Omental fat pad (tissue), 3 donors: ENCODE measurements at regions not wholly inside any gene's neighbourhood (a gene's known extent, or its start where the extent isn't known, plus 50 kb on each side); places are given as distances from the start of the nearest gene placed in this dataset.

Source experiments
- ATAC-seq: fragments of 150-250 bp; one replicate; pipeline ENCODE4 v1.9.1; 2016; ENCODE audit warnings: mild to moderate bottlenecking, moderate library complexity; ENCODE audit not compliant: low FRiP score
- DNase-seq: peaks from one replicate; pipeline ENCODE4 v3.0.0-alpha.2; 2019; ENCODE audit warnings: low spot score
- TF ChIP-seq, protein P1 (sequence below), 3 donors: fragments of 450-650 bp; IDR thresholded peaks; one replicate each; pipeline ENCODE4 v1.5.1; 2016 to 2017; ENCODE audit warnings: antibody characterized with exemption in 3 of 3, mild to moderate bottlenecking in 3 of 3, moderate library complexity in 2 of 3

GRCh38 chr2:199100326-199101110, 357.2 kb downstream of the SATB2 start:
- DNase-seq (no peak), ATAC-seq (no peak)
- TF ChIP-seq, protein P1, sequence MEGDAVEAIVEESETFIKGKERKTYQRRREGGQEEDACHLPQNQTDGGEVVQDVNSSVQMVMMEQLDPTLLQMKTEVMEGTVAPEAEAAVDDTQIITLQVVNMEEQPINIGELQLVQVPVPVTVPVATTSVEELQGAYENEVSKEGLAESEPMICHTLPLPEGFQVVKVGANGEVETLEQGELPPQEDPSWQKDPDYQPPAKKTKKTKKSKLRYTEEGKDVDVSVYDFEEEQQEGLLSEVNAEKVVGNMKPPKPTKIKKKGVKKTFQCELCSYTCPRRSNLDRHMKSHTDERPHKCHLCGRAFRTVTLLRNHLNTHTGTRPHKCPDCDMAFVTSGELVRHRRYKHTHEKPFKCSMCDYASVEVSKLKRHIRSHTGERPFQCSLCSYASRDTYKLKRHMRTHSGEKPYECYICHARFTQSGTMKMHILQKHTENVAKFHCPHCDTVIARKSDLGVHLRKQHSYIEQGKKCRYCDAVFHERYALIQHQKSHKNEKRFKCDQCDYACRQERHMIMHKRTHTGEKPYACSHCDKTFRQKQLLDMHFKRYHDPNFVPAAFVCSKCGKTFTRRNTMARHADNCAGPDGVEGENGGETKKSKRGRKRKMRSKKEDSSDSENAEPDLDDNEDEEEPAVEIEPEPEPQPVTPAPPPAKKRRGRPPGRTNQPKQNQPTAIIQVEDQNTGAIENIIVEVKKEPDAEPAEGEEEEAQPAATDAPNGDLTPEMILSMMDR (IDR thresholded peaks at IDR 0.05), result no peak

GRCh38 chr2:199092419-199092818, 365.3 kb downstream of the SATB2 start:
- ATAC-seq, result no peak
- no peak for DNase-seq
- TF ChIP-seq, protein P1 (IDR thresholded peaks at IDR 0.05), result no peak

GRCh38 chr2:199085261-199085660, 372.5 kb downstream of the SATB2 start:
- DNase-seq, result no peak
- no peak for ATAC-seq
- TF ChIP-seq, protein P1 (IDR thresholded peaks at IDR 0.05), result no peak

GRCh38 chr2:199070322-199070949, 387.3 kb downstream of the SATB2 start:
- TF ChIP-seq, protein P1 (IDR thresholded peaks at IDR 0.05), result no peak
- DNase-seq (no peak), ATAC-seq (no peak)

DNA sequence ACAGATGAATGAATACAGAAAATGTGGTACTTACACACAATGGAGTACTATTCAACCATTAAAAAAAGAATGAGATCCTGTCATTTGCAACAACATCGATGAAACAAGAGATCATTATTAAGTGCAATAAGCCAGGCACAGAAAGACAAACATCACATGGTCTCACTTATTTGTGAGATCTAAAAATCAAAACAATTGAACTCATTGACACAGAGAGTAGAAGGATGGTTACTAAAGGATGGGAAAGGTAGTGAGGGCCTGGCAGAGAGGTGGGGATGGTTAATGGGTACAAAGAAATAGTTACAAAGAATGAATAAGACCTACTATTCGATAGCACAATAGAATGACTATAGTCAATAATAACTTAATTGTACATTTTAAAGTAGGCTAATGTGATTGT, 393.5 kb downstream of the SATB2 start:
- TF ChIP-seq, protein P1 (IDR thresholded peaks at IDR 0.05), result no peak
- DNase-seq (no peak), ATAC-seq (no peak)

DNA sequence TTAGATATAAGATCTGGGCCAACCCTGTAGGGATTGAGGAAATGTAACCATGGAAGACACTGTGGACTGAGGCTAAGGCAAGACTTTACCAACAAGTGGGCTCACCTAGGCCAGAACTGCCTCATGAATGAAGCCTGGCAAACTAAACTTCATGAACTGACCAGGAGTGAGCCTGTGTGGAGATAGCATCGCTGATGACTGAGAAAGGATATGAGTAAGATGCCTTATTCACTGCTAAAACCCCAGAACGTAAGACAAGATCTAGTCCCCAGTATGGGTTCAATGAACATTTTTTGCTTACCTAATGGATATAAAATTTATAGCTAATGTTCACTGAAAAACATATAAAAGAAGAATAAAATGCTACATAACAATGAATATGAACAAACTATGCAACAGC, 399.8 kb downstream of the SATB2 start:
- ATAC-seq (no peak), DNase-seq (no peak)
- TF ChIP-seq, protein P1 (IDR thresholded peaks at IDR 0.05), result no peak

- TF ChIP-seq, protein P1 (IDR thresholded peaks at IDR 0.05), result no peak
- DNase-seq (no peak), ATAC-seq (no peak)
Observed at GRCh38 chr2:199055336-199055735, 402.4 kb downstream of the SATB2 start.
